Sigmoid colon (tissue), 3 donors: ENCODE measurements at regions not wholly inside any gene's neighbourhood (a gene's known extent, or its start where the extent isn't known, plus 50 kb on each side); places are given as distances from the start of the nearest gene placed in this dataset.

ENCODE experiments used
- CTCF ChIP-seq, 4 experiments: fragments of 450-650 bp in 3 of 4; fragments of 200-600 bp in 1 of 4; IDR thresholded peaks; one replicate each; pipeline ENCODE4 v1.5.1; 2016 to 2019; ENCODE audit warnings: antibody characterized with exemption in 4 of 4, mild to moderate bottlenecking in 3 of 4, moderate library complexity in 2 of 4
- POLR2A ChIP-seq, 2 donors: fragments of 450-650 bp; IDR thresholded peaks; one replicate each; pipeline ENCODE4 v1.6.1; 2016; ENCODE audit warnings: antibody characterized with exemption in 2 of 2, mild to moderate bottlenecking in 2 of 2, moderate library complexity in 2 of 2

DNA sequence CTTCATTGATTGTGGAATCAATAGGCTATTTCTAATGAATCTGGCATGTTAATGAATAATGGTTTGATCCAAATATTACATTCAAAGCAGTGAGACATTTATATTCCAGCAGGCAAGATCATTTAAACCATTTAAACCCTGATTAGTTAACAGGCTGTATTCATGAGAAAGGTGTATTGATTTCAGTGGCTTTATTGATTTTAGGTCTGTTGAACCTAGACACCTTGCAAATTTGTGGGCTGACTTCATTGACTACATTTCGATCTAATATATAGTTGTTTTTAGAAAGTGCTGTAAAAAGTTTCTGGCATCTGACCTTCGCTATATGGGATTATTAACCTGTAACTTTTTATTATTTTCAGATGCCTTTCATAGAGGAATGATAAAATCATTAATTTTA, 900.1 kb upstream of the CITED2 start:
- TF ChIP-seq POLR2A (IDR thresholded peaks at IDR 0.05) (no peak), CTCF (IDR thresholded peaks at IDR 0.05) (no peak)
